ENCODE measurements at regions not wholly inside any gene's neighbourhood (a gene's known extent, or its start where the extent isn't known, plus 50 kb on each side); places are given as distances from the start of the nearest gene placed in this dataset.
"Not testable (repeated sequence)": the region's sequence is repeated elsewhere in the genome, so short reads cannot be mapped to it uniquely, and the experiment has no call there.

- TF ChIP-seq CTCF (IDR thresholded peaks at IDR 0.05; ENCODE audit: low read depth, low read length, missing control alignments) = no peak
- in situ Hi-C loops (cut with HindIII; ENCODE audit: low sequenced_read_pairs) = no loop called here
- no peak for DNase-seq (ENCODE audit: low read depth)
- H3K4me3 ChIP-seq (ENCODE audit: low read depth, low read length) = no peak overlapping the region
Measured at GRCh38 chr14:103230021-103230420, 104.0 kb upstream of the EIF5 start.

GRCh38 chr14:103230658-103231334 is 103.2 kb upstream of the EIF5 start:
- no peak overlapping the region for H3K4me3 ChIP-seq (ENCODE audit: low read depth, low read length)
- DNase-seq (ENCODE audit: low read depth) = no peak
- in situ Hi-C loops (cut with HindIII; ENCODE audit: low sequenced_read_pairs) = no loop called here
- no peak for TF ChIP-seq CTCF (IDR thresholded peaks at IDR 0.05; ENCODE audit: low read depth, low read length, missing control alignments)

- DNase-seq (ENCODE audit: low read depth) = no peak
- in situ Hi-C loops (cut with HindIII; ENCODE audit: low sequenced_read_pairs) = no loop called here
Measured at GRCh38 chr14:103231376-103232019, 102.5 kb upstream of the EIF5 start.

GRCh38 chr14:103232031-103232808 is 101.8 kb upstream of the EIF5 start:
- DNase-seq (ENCODE audit: low read depth) = no peak
- no peak for TF ChIP-seq CTCF (IDR thresholded peaks at IDR 0.05; ENCODE audit: low read depth, low read length, missing control alignments)
- in situ Hi-C loops (cut with HindIII; ENCODE audit: low sequenced_read_pairs) = no loop called here
- no peak overlapping the region for H3K4me3 ChIP-seq (ENCODE audit: low read depth, low read length)

More at GRCh38 chr14:103231376-103232019, 102.5 kb upstream of the EIF5 start:
- H3K4me3 ChIP-seq (ENCODE audit: low read depth, low read length) = no peak overlapping the region
- TF ChIP-seq CTCF (IDR thresholded peaks at IDR 0.05; ENCODE audit: low read depth, low read length, missing control alignments) = no peak

GRCh38 chr14:103232831-103233319 is 101.2 kb upstream of the EIF5 start:
- in situ Hi-C loops (cut with HindIII; ENCODE audit: low sequenced_read_pairs) = no loop called here
- no peak for TF ChIP-seq CTCF (IDR thresholded peaks at IDR 0.05; ENCODE audit: low read depth, low read length, missing control alignments)
- no peak overlapping the region for H3K4me3 ChIP-seq (ENCODE audit: low read depth, low read length)
- no peak for DNase-seq (ENCODE audit: low read depth)

- DNase-seq (ENCODE audit: low read depth) = no peak
- in situ Hi-C loops (cut with HindIII; ENCODE audit: low sequenced_read_pairs) = no loop called here
- TF ChIP-seq CTCF (IDR thresholded peaks at IDR 0.05; ENCODE audit: low read depth, low read length, missing control alignments) = no peak
- no peak overlapping the region for H3K4me3 ChIP-seq (ENCODE audit: low read depth, low read length)
Measured at GRCh38 chr14:103233328-103233727, 100.7 kb upstream of the EIF5 start.

GRCh38 chr14:103234826-103235225 is 99.2 kb upstream of the EIF5 start:
- DNase-seq (ENCODE audit: low read depth); H3K4me3 ChIP-seq (ENCODE audit: low read depth, low read length); in situ Hi-C loops (cut with HindIII; ENCODE audit: low sequenced_read_pairs): not testable (repeated sequence)

GRCh38 chr14:103235506-103235905 is 98.5 kb upstream of the EIF5 start:
- DNase-seq (ENCODE audit: low read depth); in situ Hi-C loops (cut with HindIII; ENCODE audit: low sequenced_read_pairs); H3K4me3 ChIP-seq (ENCODE audit: low read depth, low read length): not testable (repeated sequence)

Measured in astrocyte of the cerebellum (primary cell).